HG02678 (cell line): ENCODE measurements at regions not wholly inside any gene's neighbourhood (a gene's known extent, or its start where the extent isn't known, plus 50 kb on each side); places are given as distances from the start of the nearest gene placed in this dataset.

Experiments used
- ATAC-seq: cut with Tn5 transposase; IDR thresholded peaks from one replicate; pipeline ENCODE4 v1.9.1; 2021; ENCODE audit warnings: mild to moderate bottlenecking, moderate library complexity; ENCODE audit not compliant: unreplicated experiment

- ATAC-seq, result no peak
These were observed 68.4 kb upstream of the SLCO3A1 start for GRCh38 chr15:91784973-91785709.

GRCh38 chr15:91787198-91787597 is 66.3 kb upstream of the SLCO3A1 start:
- ATAC-seq, result no peak

GRCh38 chr15:91789136-91789535 is 64.4 kb upstream of the SLCO3A1 start:
- ATAC-seq, result no peak

GRCh38 chr15:91790836-91791235 is 62.7 kb upstream of the SLCO3A1 start:
- no peak for ATAC-seq

- no peak for ATAC-seq
These were observed 59.7 kb upstream of the SLCO3A1 start for GRCh38 chr15:91793771-91794170.

- no peak for ATAC-seq
These were observed 58.3 kb upstream of the SLCO3A1 start for GRCh38 chr15:91795235-91795634.

- ATAC-seq, result no peak
These were observed 51.5 kb upstream of the SLCO3A1 start for GRCh38 chr15:91801836-91802534.

GRCh38 chr15:91803260-91803659 is 50.2 kb upstream of the SLCO3A1 start:
- no peak for ATAC-seq
